Lower leg skin (tissue), 3 donors: ENCODE measurements at regions not wholly inside any gene's neighbourhood (a gene's known extent, or its start where the extent isn't known, plus 50 kb on each side); places are given as distances from the start of the nearest gene placed in this dataset.

Experiments used
- CTCF ChIP-seq, 3 donors: fragments of 450-650 bp; IDR thresholded peaks; one replicate each; pipeline ENCODE4 v1.5.1; 2016; ENCODE audit warnings: antibody characterized with exemption in 3 of 3, mild to moderate bottlenecking in 3 of 3, moderate library complexity in 2 of 3
- POLR2A ChIP-seq, 2 donors: fragments of 450-650 bp; IDR thresholded peaks; one replicate each; pipeline ENCODE4 v1.6.1; 2016 to 2017; ENCODE audit warnings: antibody characterized with exemption in 2 of 2, mild to moderate bottlenecking in 1 of 2, moderate library complexity in 1 of 2

GRCh38 chr13:112267660-112268059, 108.5 kb upstream of the SPACA7 start:
- TF ChIP-seq CTCF (IDR thresholded peaks at IDR 0.05), result no peak
- TF ChIP-seq POLR2A (IDR thresholded peaks at IDR 0.05), result no peak
